GM10266 (cell line): ENCODE measurements at regions not wholly inside any gene's neighbourhood (a gene's known extent, or its start where the extent isn't known, plus 50 kb on each side); places are given as distances from the start of the nearest gene placed in this dataset.

Experiments
- DNase-seq: peaks from one replicate; pipeline ENCODE4 v3.0.0; 2012; ENCODE audit errors: extremely low spot score
- TF ChIP-seq, protein P1 (sequence below): IDR thresholded peaks from 2 replicates; pipeline ENCODE4 v1.5.1; 2012; ENCODE audit warnings: mild to moderate bottlenecking, low read depth; ENCODE audit not compliant: control insufficient read depth, insufficient read depth; ENCODE audit errors: missing control alignments

DNA sequence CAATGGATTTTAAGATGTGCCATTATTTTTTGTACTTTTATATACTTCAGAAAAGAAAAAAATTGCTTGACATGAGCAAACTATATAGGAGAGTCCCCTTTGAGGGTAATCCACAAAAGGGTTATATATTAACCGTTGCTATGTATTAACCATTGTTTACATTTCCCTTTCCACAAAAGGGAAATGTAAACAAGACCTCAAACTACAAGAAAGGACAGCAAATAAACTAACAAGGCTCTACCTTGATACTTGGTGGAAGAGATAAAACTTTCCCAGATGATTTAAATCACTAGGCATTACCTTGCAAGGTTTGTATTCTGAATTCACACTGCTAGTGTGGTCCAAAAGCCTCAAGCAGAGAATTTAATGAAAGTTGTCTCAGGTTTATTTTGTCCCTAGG lies 616.3 kb upstream of the BCHE start:
- TF ChIP-seq, protein P1, sequence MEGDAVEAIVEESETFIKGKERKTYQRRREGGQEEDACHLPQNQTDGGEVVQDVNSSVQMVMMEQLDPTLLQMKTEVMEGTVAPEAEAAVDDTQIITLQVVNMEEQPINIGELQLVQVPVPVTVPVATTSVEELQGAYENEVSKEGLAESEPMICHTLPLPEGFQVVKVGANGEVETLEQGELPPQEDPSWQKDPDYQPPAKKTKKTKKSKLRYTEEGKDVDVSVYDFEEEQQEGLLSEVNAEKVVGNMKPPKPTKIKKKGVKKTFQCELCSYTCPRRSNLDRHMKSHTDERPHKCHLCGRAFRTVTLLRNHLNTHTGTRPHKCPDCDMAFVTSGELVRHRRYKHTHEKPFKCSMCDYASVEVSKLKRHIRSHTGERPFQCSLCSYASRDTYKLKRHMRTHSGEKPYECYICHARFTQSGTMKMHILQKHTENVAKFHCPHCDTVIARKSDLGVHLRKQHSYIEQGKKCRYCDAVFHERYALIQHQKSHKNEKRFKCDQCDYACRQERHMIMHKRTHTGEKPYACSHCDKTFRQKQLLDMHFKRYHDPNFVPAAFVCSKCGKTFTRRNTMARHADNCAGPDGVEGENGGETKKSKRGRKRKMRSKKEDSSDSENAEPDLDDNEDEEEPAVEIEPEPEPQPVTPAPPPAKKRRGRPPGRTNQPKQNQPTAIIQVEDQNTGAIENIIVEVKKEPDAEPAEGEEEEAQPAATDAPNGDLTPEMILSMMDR, result no peak
- DNase-seq, result no peak

DNA sequence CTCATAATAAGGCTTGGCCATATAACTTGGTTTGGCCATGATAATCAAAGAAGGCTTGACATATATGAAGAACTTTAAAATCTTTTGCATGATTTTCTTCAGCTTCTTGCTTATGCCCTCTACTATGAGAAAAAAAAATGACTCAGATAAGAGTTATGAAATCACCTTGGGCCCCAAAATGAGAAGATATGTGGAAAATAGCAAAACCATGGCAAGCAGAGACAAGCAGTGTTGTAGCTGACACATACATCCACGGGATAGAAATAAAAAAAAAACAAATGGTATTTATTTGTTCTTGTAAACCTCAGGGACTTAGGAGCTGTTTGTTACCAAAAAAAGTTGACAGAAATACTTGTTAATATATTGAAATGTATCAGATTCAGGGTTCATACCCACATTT lies 614.8 kb upstream of the BCHE start:
- no peak for DNase-seq
- TF ChIP-seq, protein P1, result no peak

DNA sequence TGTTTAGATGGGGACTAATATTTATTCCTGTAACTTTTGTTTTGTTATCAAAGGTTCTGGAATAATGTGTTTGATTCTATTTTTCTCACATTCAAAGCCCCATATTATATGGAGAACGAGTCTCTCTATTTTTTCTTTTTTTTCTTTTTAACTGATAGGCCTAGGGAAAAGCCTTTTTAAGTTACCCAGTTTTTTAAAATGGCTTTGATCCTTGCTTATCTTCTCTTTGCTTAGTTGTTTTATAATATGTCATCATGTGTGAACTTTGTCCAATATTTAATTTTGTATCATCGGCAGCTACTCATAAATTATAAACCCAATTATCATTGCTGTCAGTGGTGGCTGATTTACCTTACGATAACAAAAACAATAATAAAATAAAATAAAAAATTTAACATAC lies 610.3 kb upstream of the BCHE start:
- DNase-seq, result no peak
- TF ChIP-seq, protein P1, result no peak

DNA sequence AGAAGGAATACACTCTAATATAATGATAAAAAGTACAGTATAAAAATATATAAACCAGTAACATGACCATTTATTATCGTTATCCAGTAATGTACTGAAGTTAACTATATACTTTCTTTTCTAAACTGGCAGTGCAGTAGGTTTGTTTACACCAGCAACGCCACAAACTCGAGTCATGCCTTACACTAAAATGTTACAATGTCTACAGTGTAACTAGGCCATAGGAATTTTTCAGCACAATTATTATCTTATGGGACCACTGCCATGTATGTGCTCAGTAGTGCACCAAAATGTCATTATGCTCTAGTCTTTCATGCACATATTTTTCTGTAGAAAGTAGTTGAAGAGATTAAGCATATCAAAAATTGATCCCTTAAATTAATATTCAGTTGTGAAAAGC lies 609.8 kb upstream of the BCHE start:
- DNase-seq, result no peak
- TF ChIP-seq, protein P1, result no peak

DNA sequence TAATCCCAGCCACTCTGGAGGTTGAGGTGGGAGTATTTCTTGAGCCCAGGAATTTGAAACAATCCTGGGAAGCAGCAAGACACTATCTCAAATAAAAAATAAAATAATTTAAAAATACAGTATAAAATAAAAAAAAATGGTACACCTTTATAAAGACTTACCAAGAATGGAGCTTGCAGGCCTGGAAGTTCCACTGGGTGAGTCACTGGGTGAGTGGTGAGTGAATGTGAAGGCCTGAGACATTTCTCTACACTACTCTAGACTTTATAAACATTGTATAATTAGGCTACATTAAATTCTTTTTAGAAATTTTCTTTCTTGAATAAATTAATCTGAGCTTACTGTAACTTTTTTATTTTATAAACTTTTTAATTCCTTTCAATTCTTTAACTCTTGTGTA lies 609.1 kb upstream of the BCHE start:
- DNase-seq, result no peak
- TF ChIP-seq, protein P1, result no peak

DNA sequence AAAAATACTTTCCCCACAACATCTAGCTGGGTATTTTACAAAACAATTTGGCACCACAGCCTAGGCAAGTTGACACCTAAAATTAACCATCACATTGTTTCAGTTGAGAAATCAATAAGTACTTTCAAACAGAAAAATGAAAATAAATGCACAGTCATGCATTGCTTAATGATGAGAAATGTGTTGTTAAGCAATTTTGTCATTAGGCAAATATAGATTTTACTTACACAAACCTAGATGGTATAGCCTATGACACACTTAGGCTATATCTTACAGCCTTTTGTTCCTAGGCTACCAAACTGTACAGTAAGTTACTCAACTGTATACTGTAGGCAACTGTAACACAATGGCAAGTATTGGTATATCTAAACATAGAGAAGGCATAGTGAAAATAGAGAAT lies 608.6 kb upstream of the BCHE start:
- no peak for DNase-seq
- TF ChIP-seq, protein P1, result no peak

DNA sequence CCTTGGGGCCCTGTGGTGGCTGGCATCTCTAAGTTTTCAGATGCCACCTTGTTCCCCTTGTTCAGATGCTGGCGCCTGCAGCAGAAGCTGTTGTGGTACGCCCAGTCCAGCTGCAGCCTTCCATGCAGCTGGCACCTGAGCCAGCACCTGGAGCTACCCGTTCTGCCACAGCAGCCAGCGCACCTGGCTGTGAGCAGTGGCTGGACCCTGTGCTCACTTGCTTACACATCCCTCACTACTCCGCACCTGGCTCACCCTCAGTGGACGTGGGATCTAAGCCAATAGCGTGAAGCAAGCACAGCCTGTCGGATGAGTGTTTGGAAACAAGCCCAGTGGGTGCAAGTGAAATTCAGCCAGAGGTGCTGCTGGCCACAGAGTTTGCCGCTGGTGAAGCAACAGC lies 607.5 kb upstream of the BCHE start:
- DNase-seq, result no peak
- TF ChIP-seq, protein P1, result no peak
